Natural killer cell treated with Interleukin-12 subunit alpha and Interleukin-12 subunit beta and Interleukin-15 and Interleukin-18, amount 100 ng/mL, for 72 hours (primary cell): ENCODE measurements at regions not wholly inside any gene's neighbourhood (a gene's known extent, or its start where the extent isn't known, plus 50 kb on each side); places are given as distances from the start of the nearest gene placed in this dataset.
"Not testable (repeated sequence)": the region's sequence is repeated elsewhere in the genome, so short reads cannot be mapped to it uniquely, and the experiment has no call there.

ENCODE experiments used
- ATAC-seq, 2 donors: fragments of 150-1000 bp; cut with Tn5 transposase in 1 of 2; sonication (Bioruptor Pico), chemical (Tn5 transposase) in 1 of 2; 2 replicates each; pipeline ENCODE4 v1.10.0; 2021
- DNase-seq: peaks from one replicate; pipeline ENCODE4 v3.0.0; 2022; ENCODE audit warnings: low spot score
- H3K27ac Mint-ChIP-seq, 2 donors: 1 replicate in 1 of 2; 2 replicates in 1 of 2; pipeline ENCODE4 v1.8.0; 2022; ENCODE audit warnings: mixed read lengths in 2 of 2, mild to moderate bottlenecking in 1 of 2, moderate library complexity in 1 of 2
- H3K27me3 Mint-ChIP-seq, 2 donors: 1 replicate in 1 of 2; 2 replicates in 1 of 2; pipeline ENCODE4 v1.8.0; 2022; ENCODE audit warnings: mixed read lengths in 2 of 2
- H3K36me3 Mint-ChIP-seq: one replicate; pipeline ENCODE4 v1.8.0; 2022; ENCODE audit warnings: mixed read lengths
- H3K4me1 Mint-ChIP-seq, 2 donors: 1 replicate in 1 of 2; 2 replicates in 1 of 2; pipeline ENCODE4 v1.8.0; 2022; ENCODE audit warnings: low read depth in 2 of 2, mixed read lengths in 2 of 2, mild to moderate bottlenecking in 1 of 2
- H3K4me3 Mint-ChIP-seq: one replicate; pipeline ENCODE4 v1.8.0; 2022; ENCODE audit warnings: mixed read lengths
- H3K9me3 Mint-ChIP-seq: 2 replicates; pipeline ENCODE4 v1.8.0; 2022; ENCODE audit warnings: mixed read lengths

DNA sequence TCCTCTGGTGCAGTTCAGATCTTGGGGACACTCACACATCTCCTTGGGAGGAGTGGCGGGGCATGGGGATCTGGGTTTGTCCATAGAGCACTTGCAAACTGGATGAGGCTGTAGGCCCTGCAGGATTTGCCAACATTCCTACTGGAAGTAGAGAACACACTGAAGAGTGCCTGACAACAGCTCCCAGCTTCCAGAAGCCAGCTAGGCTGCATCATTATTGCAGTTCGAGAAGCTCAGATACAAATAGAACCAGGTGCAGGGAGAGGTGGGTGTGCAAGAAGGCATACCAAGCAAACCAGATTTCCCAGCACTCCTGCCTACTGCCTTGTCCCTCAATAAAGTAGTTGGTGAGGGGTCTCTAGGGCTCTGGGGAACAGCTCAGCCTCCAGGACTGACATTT, 52.5 kb downstream of the RHOB start:
- Mint-ChIP-seq H3K4me1 (no peaks in the 10 kb centered on the region), H3K27me3 (peaks cover 9 to 11% of the 10 kb centered on the region in 2 donors), H3K9me3 (no peaks in the 10 kb centered on the region), H3K4me3 (no peak overlapping the region), H3K36me3 (no peaks in the 10 kb centered on the region), H3K27ac (no peak overlapping the region)
- DNase-seq (no peak), ATAC-seq (no peak)

DNA sequence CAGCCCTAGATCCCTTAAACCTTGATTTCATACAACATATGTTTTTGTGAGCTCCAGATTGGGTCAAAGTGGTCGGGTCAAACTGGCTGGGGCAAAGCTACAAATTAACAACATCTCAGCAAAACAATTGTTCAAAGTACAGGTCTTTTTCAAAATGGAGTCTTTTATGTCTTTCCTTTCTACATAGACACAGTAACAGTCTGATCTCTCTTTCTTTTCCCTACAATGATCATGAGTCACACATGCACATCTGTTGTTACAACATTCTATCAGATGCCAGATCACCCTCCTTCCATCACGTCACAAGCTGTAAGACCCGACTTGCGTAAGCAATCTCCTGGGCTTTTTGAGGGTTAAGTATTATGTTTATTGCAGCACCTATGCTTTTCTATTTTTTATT, 55.1 kb downstream of the RHOB start:
- no peaks in the 10 kb centered on the region for H3K9me3 Mint-ChIP-seq

DNA sequence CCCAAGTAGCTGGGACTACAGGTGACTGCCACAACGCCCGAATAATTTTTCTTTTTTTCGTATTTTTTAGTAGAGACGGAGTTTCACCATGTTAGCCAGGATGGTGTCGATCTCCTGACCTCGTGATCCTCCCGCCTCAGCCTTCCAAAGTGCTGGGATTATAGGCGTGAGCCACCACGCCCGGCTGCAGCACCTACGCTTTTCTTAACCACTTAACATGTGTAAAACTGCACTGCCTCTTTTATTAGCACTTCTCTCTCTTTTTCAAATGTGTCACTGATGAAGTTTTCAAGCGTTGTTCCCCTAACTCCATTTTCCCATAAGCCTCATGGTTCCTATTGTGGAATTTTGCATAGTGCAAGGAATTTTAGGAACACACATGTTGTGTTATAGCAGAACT, 55.6 kb downstream of the RHOB start:
- not testable (repeated sequence) for H3K36me3 Mint-ChIP-seq, ATAC-seq

More for the DNA sequence above, 55.1 kb downstream of the RHOB start:
- ATAC-seq (no peak), DNase-seq (no peak)
- Mint-ChIP-seq H3K4me3 (no peak overlapping the region), H3K36me3 (no peaks in the 10 kb centered on the region), H3K27ac (no peak overlapping the region), H3K27me3 (peaks cover 9 to 11% of the 10 kb centered on the region in 2 donors), H3K4me1 (peaks cover 2 to 3% of the 10 kb centered on the region in 2 donors)

DNA sequence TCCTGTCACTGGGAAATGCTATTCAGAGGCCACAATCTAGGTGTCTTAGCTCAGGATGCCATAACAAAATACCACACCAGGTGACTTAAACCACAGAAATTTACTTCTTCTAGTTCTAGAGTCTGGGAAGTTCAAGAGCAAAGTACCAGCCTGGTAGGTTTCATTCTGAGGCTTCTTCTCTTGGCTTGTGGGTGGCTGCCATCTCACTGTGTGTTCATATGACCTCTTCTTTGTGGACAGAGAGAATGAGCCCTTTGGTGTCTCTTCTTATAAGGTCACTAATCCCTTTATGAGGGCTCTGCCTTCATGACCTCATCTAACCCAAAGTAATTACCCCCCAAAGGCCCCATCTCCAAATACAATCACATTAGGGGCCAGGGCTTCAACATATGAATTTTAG, 57.3 kb downstream of the RHOB start:
- Mint-ChIP-seq H3K4me1 (peaks cover 4 to 7% of the 10 kb centered on the region in 2 donors), H3K27ac (no peak overlapping the region), H3K36me3 (no peaks in the 10 kb centered on the region), H3K9me3 (no peaks in the 10 kb centered on the region), H3K27me3 (peaks cover 9 to 11% of the 10 kb centered on the region in 2 donors), H3K4me3 (no peak overlapping the region)
- no peak for DNase-seq
- ATAC-seq = no peak

More for the DNA sequence above, 55.6 kb downstream of the RHOB start:
- peaks cover 9 to 11% of the 10 kb centered on the region in 2 donors for H3K27me3 Mint-ChIP-seq
- H3K4me1 Mint-ChIP-seq, H3K4me3 Mint-ChIP-seq, DNase-seq, H3K9me3 Mint-ChIP-seq, H3K27ac Mint-ChIP-seq: not testable (repeated sequence)

DNA sequence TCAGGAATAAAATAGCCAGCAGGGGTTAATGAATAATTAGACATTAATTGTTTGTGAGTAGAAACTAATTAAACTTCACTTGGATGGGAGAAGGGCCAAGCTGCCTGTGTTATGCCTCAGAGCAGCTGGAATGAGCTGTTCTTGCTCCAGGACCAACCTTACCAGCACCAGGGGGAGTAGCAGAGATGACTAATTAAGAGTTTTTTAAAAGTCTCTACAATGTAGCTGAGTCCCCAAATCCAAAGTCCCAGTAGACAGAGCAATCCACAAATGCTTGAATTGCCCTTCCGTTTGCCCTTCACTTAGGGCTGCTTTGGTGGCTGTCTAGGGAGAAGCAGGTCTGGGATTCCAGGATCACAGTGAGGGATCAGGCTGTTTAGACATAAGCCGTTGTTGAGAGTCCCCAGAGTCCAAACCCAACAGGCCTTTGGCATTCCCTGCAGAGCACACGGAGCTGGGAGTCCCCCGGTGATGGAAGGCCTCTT, 59.4 kb downstream of the RHOB start:
- H3K4me3 Mint-ChIP-seq = peak overlapping the region; percentile 16

DNA sequence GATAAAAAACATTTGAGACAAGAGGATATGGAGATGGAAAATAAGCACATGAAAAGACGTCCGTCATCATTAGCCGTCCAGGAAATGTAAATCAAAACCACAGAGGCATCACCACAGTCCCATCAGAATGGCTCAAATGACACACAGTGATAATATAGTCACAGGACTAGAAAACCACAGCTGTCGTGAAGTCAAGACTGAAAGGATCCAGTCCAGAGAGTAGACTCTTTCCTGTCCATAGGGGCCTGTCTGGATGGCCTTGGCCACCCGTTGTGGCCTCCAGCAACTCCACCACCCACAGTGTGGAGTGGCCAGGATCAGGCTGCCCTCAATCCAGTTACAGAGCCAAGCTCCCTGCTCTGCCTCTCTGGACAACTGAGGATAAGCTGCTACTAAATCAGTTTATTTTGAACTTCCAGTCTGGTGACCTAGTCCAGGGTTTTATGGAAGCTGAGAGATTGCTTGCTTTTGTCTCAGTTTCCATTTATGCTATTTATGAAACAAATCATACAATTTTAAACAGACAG, 60.4 kb downstream of the RHOB start:
- peaks cover 0 to 10% of the 10 kb centered on the region in 2 donors for H3K27me3 Mint-ChIP-seq
- DNase-seq = no peak
- peak overlapping the region in 1 of 2 donors; percentile 60 for H3K27ac Mint-ChIP-seq
- H3K9me3 Mint-ChIP-seq = no peaks in the 10 kb centered on the region
- peaks cover 4 to 7% of the 10 kb centered on the region in 2 donors for H3K4me1 Mint-ChIP-seq
- ATAC-seq = peak; percentile 84 to 95
- no peaks in the 10 kb centered on the region for H3K36me3 Mint-ChIP-seq
- peak overlapping the region; percentile 16 for H3K4me3 Mint-ChIP-seq

More for the DNA sequence above, 59.4 kb downstream of the RHOB start:
- Mint-ChIP-seq H3K4me1 (peaks cover 4 to 7% of the 10 kb centered on the region in 2 donors), H3K27ac (peak overlapping the region in 1 of 2 donors; percentile 60), H3K27me3 (peaks cover 3 to 11% of the 10 kb centered on the region in 2 donors), H3K9me3 (no peaks in the 10 kb centered on the region), H3K36me3 (no peaks in the 10 kb centered on the region)
- DNase-seq = no peak
- ATAC-seq = no peak

DNA sequence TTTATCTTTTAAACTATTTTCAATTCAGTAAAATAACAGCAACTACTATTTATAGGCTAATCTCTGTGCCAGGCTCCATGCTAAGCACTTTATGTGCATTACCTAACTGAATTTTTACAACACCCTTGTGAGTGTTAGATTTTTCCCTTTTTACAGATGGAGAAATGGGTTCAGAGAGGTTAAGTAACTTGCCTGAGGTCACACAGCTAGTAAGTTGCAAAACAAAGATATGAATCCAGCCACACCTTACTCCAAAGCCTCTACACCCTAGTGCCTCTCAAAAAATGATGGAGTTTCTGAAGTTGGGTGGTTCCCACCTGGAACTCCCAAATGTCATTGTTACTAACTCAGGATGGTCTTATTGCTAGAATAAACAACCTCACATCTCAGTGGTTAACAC, 60.8 kb downstream of the RHOB start:
- DNase-seq (no peak), ATAC-seq (no peak)
- Mint-ChIP-seq H3K27me3 (peaks cover 0 to 5% of the 10 kb centered on the region in 2 donors), H3K27ac (no peak overlapping the region), H3K4me1 (peaks cover 4 to 7% of the 10 kb centered on the region in 2 donors), H3K9me3 (no peaks in the 10 kb centered on the region), H3K4me3 (no peak overlapping the region), H3K36me3 (no peaks in the 10 kb centered on the region)

DNA sequence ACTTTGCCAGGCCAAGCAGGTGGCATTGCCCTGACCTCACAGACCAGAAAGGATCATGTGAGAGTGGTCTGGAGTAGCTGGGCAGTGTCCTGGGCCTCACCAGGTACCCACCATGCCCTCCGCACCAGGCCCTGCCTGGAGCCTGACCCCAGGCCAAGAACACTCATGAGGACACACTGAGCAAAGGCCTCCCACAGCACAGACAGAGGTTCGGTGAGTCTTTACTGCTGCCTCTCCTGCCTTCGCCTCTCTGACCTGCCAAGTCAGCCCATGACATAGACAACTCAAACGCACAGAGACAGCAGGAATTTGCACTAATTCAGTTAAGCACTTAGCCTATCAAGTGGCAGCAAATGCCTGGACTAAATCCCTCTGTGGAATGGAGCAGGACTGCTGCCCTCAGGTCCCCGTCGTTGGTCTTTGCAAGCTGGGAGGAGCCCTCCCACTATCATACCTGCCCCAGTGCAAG, 62.5 kb downstream of the RHOB start:
- DNase-seq (no peak), ATAC-seq (no peak)
- Mint-ChIP-seq H3K4me1 (peaks cover 7% of the 10 kb centered on the region in 2 donors), H3K27ac (no peak overlapping the region), H3K9me3 (no peaks in the 10 kb centered on the region), H3K27me3 (peaks cover 3 to 6% of the 10 kb centered on the region in 2 donors), H3K36me3 (no peaks in the 10 kb centered on the region), H3K4me3 (no peak overlapping the region)

DNA sequence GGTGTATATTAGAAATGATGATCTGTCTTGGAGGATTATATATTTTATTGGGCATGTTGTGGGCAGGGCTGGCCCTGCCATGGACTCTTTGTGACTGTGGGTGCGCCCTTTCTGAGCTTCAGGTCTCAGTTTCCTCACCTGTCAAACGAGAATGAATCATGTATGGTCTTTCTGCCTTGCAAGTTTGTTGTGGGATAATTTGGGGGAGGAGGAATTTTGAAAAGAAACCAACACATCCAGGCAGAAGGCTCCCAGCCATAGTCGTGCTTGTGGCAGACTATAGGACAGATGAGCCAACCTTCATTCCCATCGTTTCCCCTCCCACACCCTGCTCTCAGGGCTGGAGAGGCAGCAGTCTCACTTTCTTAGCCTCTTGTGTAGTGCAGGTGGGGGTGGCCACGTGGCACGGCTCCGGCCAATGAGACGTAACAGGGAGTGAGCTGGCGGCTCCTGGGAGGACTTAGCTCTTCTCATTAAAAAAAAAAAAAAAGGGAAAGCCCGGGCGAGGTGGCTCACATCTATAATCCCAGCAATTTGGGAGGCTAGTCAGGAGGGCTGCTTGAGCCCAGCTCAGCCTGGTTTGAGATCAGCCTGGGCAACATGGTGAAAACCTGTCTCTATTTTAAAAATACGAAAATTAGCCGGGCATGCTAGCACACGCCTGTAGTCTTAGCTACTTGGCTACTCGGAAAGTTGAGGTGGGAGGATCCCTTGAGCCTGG, 63.1 kb downstream of the RHOB start:
- Mint-ChIP-seq H3K27ac (no peak overlapping the region), H3K27me3 (peaks cover 8 to 9% of the 10 kb centered on the region in 2 donors), H3K4me3 (no peak overlapping the region), H3K4me1 (peaks cover 7 to 9% of the 10 kb centered on the region in 2 donors), H3K9me3 (no peaks in the 10 kb centered on the region), H3K36me3 (peaks cover 2% of the 10 kb centered on the region)
- DNase-seq = no peak
- ATAC-seq = no peak

DNA sequence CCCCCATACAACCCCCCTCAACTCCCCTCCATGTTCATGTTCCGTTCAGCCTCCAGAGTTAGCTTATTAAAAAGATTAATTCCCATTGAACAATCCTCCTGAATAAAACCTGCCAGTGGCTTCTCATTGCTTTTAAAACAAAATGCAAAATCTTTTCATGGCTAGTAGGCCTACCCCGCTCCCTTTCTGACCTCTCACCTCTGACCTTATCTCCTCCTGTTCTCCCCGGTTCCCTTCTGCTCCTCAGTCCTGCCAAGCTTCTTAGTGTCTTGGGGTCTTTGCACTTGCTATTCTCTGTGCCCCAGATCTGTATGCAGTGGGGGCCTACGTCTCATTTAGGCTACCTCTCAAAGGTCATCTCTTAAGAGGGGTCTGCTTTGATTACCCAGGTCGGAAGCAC, 64.3 kb downstream of the RHOB start:
- Mint-ChIP-seq H3K36me3 (peaks cover 6% of the 10 kb centered on the region), H3K27ac (no peak overlapping the region), H3K27me3 (peaks cover 12 to 13% of the 10 kb centered on the region in 2 donors), H3K4me3 (no peak overlapping the region), H3K9me3 (no peaks in the 10 kb centered on the region), H3K4me1 (peaks cover 7 to 9% of the 10 kb centered on the region in 2 donors)
- ATAC-seq (no peak), DNase-seq (no peak)

DNA sequence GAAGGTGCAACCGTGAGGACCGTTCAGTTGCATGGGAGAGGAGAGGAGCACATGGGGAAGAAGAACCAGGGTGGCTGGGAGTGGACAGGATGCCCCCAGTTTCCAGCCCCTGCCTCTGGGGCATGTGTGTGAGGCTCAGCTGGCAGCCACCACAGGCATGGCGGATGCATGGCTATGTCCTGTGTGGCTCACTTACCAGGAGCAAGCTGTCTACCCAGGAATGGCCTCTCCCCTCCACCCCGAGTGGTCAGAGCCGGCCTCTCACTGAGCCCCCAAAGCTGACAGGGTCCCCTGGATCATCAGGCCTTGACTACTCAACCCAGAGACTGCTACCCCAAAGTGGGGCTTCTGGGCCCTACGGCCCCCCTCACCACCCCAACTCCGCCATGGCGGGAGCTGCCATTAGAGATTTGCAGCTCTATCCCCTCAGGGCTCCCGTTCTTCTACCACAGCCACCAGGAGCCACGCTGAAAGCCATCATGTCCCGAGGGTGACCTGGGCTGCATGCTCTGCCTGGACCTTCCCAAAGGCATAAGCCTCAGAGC, 65.3 kb downstream of the RHOB start:
- Mint-ChIP-seq H3K4me3 (no peak overlapping the region), H3K36me3 (peaks cover 6% of the 10 kb centered on the region), H3K9me3 (no peaks in the 10 kb centered on the region), H3K4me1 (peaks cover 5 to 7% of the 10 kb centered on the region in 2 donors), H3K27ac (no peak overlapping the region), H3K27me3 (peaks cover 12 to 13% of the 10 kb centered on the region in 2 donors)
- no peak for DNase-seq
- no peak for ATAC-seq

DNA sequence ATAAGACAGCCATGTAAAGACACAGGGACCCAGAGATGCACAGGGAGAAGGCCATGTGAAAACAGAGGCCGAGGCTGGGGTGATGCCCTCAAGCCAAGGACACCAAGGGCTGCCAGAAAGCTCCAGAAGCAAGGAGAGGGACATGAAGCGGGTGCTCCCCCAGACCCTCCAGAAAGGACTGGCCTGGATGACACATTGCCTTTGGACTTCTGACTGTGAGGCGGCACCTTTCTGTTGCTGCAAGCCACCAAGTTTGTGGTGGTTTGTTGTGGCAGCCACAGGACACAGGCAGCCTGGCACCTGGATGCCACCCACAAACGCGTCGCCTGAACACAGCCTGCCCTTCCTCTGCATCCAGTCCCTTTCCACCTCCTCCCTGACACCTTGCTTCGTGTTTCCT, 67.1 kb downstream of the RHOB start:
- Mint-ChIP-seq H3K27me3 (peaks cover 12 to 13% of the 10 kb centered on the region in 2 donors), H3K4me3 (no peak overlapping the region), H3K27ac (no peak overlapping the region), H3K9me3 (no peaks in the 10 kb centered on the region), H3K36me3 (peaks cover 6% of the 10 kb centered on the region), H3K4me1 (peaks cover 5% of the 10 kb centered on the region in 2 donors)
- no peak for DNase-seq
- ATAC-seq = no peak

DNA sequence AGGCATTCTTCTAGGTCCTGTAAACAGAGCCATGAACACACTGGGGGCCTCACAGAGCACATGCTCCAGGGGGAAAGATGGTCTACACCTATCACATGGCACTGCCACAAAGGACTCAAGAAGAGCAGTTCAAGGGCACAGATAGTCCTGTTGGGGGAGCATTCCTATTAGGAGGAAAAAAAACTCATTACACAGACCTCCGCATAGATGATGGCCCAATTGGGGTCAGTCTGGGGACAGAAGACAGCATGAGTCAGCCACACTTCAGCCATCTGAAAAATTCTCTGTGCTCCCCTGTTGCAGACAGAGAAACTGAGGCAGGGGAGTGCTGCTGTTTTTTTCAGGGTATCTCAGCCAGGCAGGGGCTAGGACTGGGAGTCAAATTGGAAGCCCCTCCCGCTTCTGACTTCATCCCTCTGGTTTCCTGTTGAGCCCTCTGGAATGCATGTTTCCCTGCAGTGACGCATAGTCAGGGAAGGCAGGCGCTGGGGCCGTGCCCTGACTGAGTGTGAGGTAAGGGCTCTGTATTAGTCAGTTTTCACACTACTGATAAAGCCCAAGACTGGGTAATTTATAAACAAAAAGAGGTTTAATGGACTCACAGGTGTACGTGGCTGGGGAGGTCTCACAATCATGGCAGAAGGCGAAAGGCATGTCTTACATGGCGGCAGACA, 67.9 kb downstream of the RHOB start:
- H3K4me1 Mint-ChIP-seq = peaks cover 5% of the 10 kb centered on the region in 2 donors
- no peak for ATAC-seq
- H3K27me3 Mint-ChIP-seq = peaks cover 12 to 13% of the 10 kb centered on the region in 2 donors
- DNase-seq = no peak
- no peak overlapping the region for H3K4me3 Mint-ChIP-seq
- no peaks in the 10 kb centered on the region for H3K9me3 Mint-ChIP-seq
- no peak overlapping the region for H3K27ac Mint-ChIP-seq
- peaks cover 6% of the 10 kb centered on the region for H3K36me3 Mint-ChIP-seq
